Anterior cingulate cortex (tissue), 58 donors: ENCODE measurements at regions not wholly inside any gene's neighbourhood (a gene's known extent, or its start where the extent isn't known, plus 50 kb on each side); places are given as distances from the start of the nearest gene placed in this dataset.

Experiments
- DNase-seq, 58 donors: peaks; one replicate each; lab custom pipeline; 2025; lab: John Stamatoyannopoulos, UW

GRCh38 chrX:16222151-16222550 lies 54.9 kb downstream of the MAGEB17 start:
- DNase-seq: no peak

GRCh38 chrX:16223385-16223784 lies 56.1 kb downstream of the MAGEB17 start:
- DNase-seq: no peak

GRCh38 chrX:16239211-16239610 lies 71.9 kb downstream of the MAGEB17 start:
- DNase-seq: no peak

- DNase-seq: no peak
Observed at GRCh38 chrX:16240231-16240905, 73.1 kb downstream of the MAGEB17 start.

GRCh38 chrX:16240968-16241367 lies 73.7 kb downstream of the MAGEB17 start:
- DNase-seq: no peak

- no peak for DNase-seq
Observed at GRCh38 chrX:16250296-16250695, 83.0 kb downstream of the MAGEB17 start.

GRCh38 chrX:16251782-16252181 lies 84.5 kb downstream of the MAGEB17 start:
- DNase-seq: no peak

GRCh38 chrX:16258882-16259281 lies 91.6 kb downstream of the MAGEB17 start:
- DNase-seq: no peak

GRCh38 chrX:16267431-16267830 lies 100.2 kb downstream of the MAGEB17 start:
- no peak for DNase-seq

GRCh38 chrX:16268206-16268605 lies 100.9 kb downstream of the MAGEB17 start:
- no peak for DNase-seq

- no peak for DNase-seq
Observed at GRCh38 chrX:16278927-16279326, 111.6 kb downstream of the MAGEB17 start.

- no peak for DNase-seq
Observed at GRCh38 chrX:16282209-16282608, 114.9 kb downstream of the MAGEB17 start.

- no peak for DNase-seq
Observed at GRCh38 chrX:16284842-16285241, 117.6 kb downstream of the MAGEB17 start.

GRCh38 chrX:16290997-16291396 lies 123.7 kb downstream of the MAGEB17 start:
- no peak for DNase-seq

- DNase-seq: no peak
Observed at GRCh38 chrX:16300831-16301230, 133.6 kb downstream of the MAGEB17 start.

GRCh38 chrX:16304751-16305150 lies 137.5 kb downstream of the MAGEB17 start:
- DNase-seq: no peak

- DNase-seq: no peak
Observed at GRCh38 chrX:16305187-16305586, 137.9 kb downstream of the MAGEB17 start.

GRCh38 chrX:16307950-16308349 lies 140.7 kb downstream of the MAGEB17 start:
- no peak for DNase-seq

- no peak for DNase-seq
Observed at GRCh38 chrX:16308773-16309172, 141.5 kb downstream of the MAGEB17 start.

GRCh38 chrX:16310326-16310725 lies 143.0 kb downstream of the MAGEB17 start:
- no peak for DNase-seq

GRCh38 chrX:16311671-16312070 lies 144.4 kb downstream of the MAGEB17 start:
- no peak for DNase-seq

- DNase-seq: no peak
Observed at GRCh38 chrX:16312761-16313623, 145.7 kb downstream of the MAGEB17 start.
